ENCODE measurements at regions not wholly inside any gene's neighbourhood (a gene's known extent, or its start where the extent isn't known, plus 50 kb on each side); places are given as distances from the start of the nearest gene placed in this dataset.

- peak; percentile 58; the same call in 1 of the 2 replicates for TF ChIP-seq GATA2 (CRISPR knock-in tag; IDR thresholded peaks at IDR 0.05)
- TF ChIP-seq RCOR1 (IDR thresholded peaks at IDR 0.05; ENCODE audit: borderline replicate concordance in 1 of 2, low read depth in 2 of 2, low read length in 2 of 2): peak in 1 of 2 experiments; percentile 40; a peak in 1 of 4 replicates
- TF ChIP-seq ARID1B (IDR thresholded peaks at IDR 0.05): peak; percentile 93
- no peak for TF ChIP-seq TEAD2 (tag; IDR thresholded peaks at IDR 0.05)
- no peak for TF ChIP-seq SLC30A9 (CRISPR knock-in tag; IDR thresholded peaks at IDR 0.05)
- TF ChIP-seq LEF1 (IDR thresholded peaks at IDR 0.05): peak; percentile 48; the same call in 1 of the 2 replicates
- peak; percentile 57; the same call in 1 of the 2 replicates for TF ChIP-seq SMARCC2 (IDR thresholded peaks at IDR 0.05; ENCODE audit: low read depth)
- peak; percentile 81 for TF ChIP-seq SMARCE1 (IDR thresholded peaks at IDR 0.05)
- 0 out of 2 replicates have a peak, but pooled peaks have one; percentile 26 for TF ChIP-seq SMAD4 (CRISPR knock-in tag; conservative IDR thresholded peaks at IDR 0.05)
- TF ChIP-seq SETDB1 (IDR thresholded peaks at IDR 0.05; ENCODE audit: low read length): no peak
- peak; percentile 82 for TF ChIP-seq MTA2 (IDR thresholded peaks at IDR 0.05; ENCODE audit: low read depth)
- TF ChIP-seq TEAD1 (CRISPR knock-in tag; IDR thresholded peaks at IDR 0.05): peak in 1 of 2 experiments; percentile 72; a peak in 2 of 4 replicates
- TF ChIP-seq KLF16 (IDR thresholded peaks at IDR 0.05): peak; percentile 65; the same call in 1 of the 2 replicates
- peak; percentile 92 for TF ChIP-seq TAL1 (IDR thresholded peaks at IDR 0.05)
- 0 out of 2 replicates have a peak, but pooled peaks have one; percentile 33 for TF ChIP-seq FOXM1 (IDR thresholded peaks at IDR 0.05; ENCODE audit: low read depth)
- no peak for TF ChIP-seq FOXM1 (CRISPR knock-in tag; IDR thresholded peaks at IDR 0.05; ENCODE audit: low read depth)
- peak; percentile 90 for TF ChIP-seq DPF2 (IDR thresholded peaks at IDR 0.05)
- TF ChIP-seq, protein P1, sequence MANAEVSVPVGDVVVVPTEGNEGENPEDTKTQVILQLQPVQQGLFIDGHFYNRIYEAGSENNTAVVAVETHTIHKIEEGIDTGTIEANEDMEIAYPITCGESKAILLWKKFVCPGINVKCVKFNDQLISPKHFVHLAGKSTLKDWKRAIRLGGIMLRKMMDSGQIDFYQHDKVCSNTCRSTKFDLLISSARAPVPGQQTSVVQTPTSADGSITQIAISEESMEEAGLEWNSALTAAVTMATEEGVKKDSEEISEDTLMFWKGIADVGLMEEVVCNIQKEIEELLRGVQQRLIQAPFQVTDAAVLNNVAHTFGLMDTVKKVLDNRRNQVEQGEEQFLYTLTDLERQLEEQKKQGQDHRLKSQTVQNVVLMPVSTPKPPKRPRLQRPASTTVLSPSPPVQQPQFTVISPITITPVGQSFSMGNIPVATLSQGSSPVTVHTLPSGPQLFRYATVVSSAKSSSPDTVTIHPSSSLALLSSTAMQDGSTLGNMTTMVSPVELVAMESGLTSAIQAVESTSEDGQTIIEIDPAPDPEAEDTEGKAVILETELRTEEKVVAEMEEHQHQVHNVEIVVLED (CRISPR knock-in tag; IDR thresholded peaks at IDR 0.05): no peak
- TF ChIP-seq, protein P2, sequence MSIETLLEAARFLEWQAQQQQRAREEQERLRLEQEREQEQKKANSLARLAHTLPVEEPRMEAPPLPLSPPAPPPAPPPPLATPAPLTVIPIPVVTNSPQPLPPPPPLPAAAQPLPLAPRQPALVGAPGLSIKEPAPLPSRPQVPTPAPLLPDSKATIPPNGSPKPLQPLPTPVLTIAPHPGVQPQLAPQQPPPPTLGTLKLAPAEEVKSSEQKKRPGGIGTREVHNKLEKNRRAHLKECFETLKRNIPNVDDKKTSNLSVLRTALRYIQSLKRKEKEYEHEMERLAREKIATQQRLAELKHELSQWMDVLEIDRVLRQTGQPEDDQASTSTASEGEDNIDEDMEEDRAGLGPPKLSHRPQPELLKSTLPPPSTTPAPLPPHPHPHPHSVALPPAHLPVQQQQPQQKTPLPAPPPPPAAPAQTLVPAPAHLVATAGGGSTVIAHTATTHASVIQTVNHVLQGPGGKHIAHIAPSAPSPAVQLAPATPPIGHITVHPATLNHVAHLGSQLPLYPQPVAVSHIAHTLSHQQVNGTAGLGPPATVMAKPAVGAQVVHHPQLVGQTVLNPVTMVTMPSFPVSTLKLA (conservative IDR thresholded peaks at IDR 0.05): 0 out of 4 replicates have a peak, but pooled peaks of 1 of the 2 experiments have one; percentile 11
- peak; percentile 28 to 37; a peak in 1 of 4 replicates for TF ChIP-seq KDM1A (IDR thresholded peaks at IDR 0.05)
- TF ChIP-seq BCOR (IDR thresholded peaks at IDR 0.05): no peak
- peak; percentile 87 to 88 for TF ChIP-seq TRIM24 (IDR thresholded peaks at IDR 0.05)
- no peak for TF ChIP-seq KHSRP (IDR thresholded peaks at IDR 0.05)
- 0 out of 4 replicates have a peak, but pooled peaks of 1 of the 2 experiments have one; percentile 33 for TF ChIP-seq ZMIZ1 (IDR thresholded peaks at IDR 0.05; ENCODE audit: low read depth in 2 of 2, low read length in 2 of 2)
- peak; percentile 87 for TF ChIP-seq EP300 (IDR thresholded peaks at IDR 0.05; ENCODE audit: low read length)
- peak; percentile 82; the same call in 1 of the 2 replicates for TF ChIP-seq CC2D1A (IDR thresholded peaks at IDR 0.05)
- peak; percentile 95 for TF ChIP-seq CBFA2T3 (IDR thresholded peaks at IDR 0.05)
Measured at GRCh38 chrX:125492439-125492838, 172.8 kb downstream of the TEX13C start (continued).
